ENCODE measurements at regions not wholly inside any gene's neighbourhood (a gene's known extent, or its start where the extent isn't known, plus 50 kb on each side); places are given as distances from the start of the nearest gene placed in this dataset.

GRCh38 chr1:87274851-87275250, 53.8 kb upstream of the LMO4 start:
- TF ChIP-seq CTCF (conservative IDR thresholded peaks at IDR 0.05; ENCODE audit: low read depth, low read length): no peak
- TF ChIP-seq NFE2L2 (IDR thresholded peaks at IDR 0.05; ENCODE audit: low read depth, low read length): no peak
- TF ChIP-seq POLR2A (IDR thresholded peaks at IDR 0.05; ENCODE audit: low read depth, low read length): no peak
- TF ChIP-seq RAD21 (IDR thresholded peaks at IDR 0.05; ENCODE audit: low read length): no peak
- no peak for TF ChIP-seq RCOR1 (IDR thresholded peaks at IDR 0.05; ENCODE audit: insufficient replicate concordance, low read length)
- no peak for TF ChIP-seq CEBPB (IDR thresholded peaks at IDR 0.05; ENCODE audit: low read depth, low read length)
- TF ChIP-seq RFX5 (IDR thresholded peaks at IDR 0.05; ENCODE audit: low read depth, low read length): no peak
- no peak for TF ChIP-seq BHLHE40 (IDR thresholded peaks at IDR 0.05; ENCODE audit: low read depth, low read length)
- no peak for TF ChIP-seq MXI1 (IDR thresholded peaks at IDR 0.05; ENCODE audit: borderline replicate concordance, low read depth, low read length)
- no peak for TF ChIP-seq SMC3 (IDR thresholded peaks at IDR 0.05; ENCODE audit: low read depth, low read length)
- TF ChIP-seq CHD1 (IDR thresholded peaks at IDR 0.05; ENCODE audit: low read depth, low read length): no peak

Data from IMR-90 (cell line).